Neural crest cell (in vitro differentiated cells): ENCODE measurements at regions not wholly inside any gene's neighbourhood (a gene's known extent, or its start where the extent isn't known, plus 50 kb on each side); places are given as distances from the start of the nearest gene placed in this dataset.

Source experiments
- DNase-seq: peaks from one replicate; pipeline ENCODE4 v3.0.0; 2021; ENCODE audit warnings: low read depth, mixed read lengths, low spot score
- H3K27ac Mint-ChIP-seq: one replicate; pipeline ENCODE4 v1.8.0; 2021; ENCODE audit warnings: mild to moderate bottlenecking, mixed read lengths; ENCODE audit not compliant: unreplicated experiment
- H3K27me3 Mint-ChIP-seq: 2 replicates; pipeline ENCODE4 v1.8.0; 2021; ENCODE audit warnings: low read depth, mild to moderate bottlenecking, mixed read lengths
- H3K36me3 Mint-ChIP-seq: 2 replicates; pipeline ENCODE4 v1.8.0; 2021; ENCODE audit warnings: low read depth, mild to moderate bottlenecking, mixed read lengths
- H3K4me1 Mint-ChIP-seq: 2 replicates; pipeline ENCODE4 v1.8.0; 2021; ENCODE audit warnings: mixed read lengths
- H3K4me3 Mint-ChIP-seq: one replicate; pipeline ENCODE4 v1.8.0; 2021; ENCODE audit warnings: mild to moderate bottlenecking, mixed read lengths
- H3K9me3 Mint-ChIP-seq: 2 replicates; pipeline ENCODE4 v1.8.0; 2021; ENCODE audit warnings: mixed read lengths
- TF ChIP-seq, protein P1 (sequence below): fragments of 200-600 bp; sonication (generic); conservative IDR thresholded peaks from 2 replicates; pipeline ENCODE4 v1.5.0; 2021; ENCODE audit warnings: antibody characterized with exemption, mild to moderate bottlenecking

DNA sequence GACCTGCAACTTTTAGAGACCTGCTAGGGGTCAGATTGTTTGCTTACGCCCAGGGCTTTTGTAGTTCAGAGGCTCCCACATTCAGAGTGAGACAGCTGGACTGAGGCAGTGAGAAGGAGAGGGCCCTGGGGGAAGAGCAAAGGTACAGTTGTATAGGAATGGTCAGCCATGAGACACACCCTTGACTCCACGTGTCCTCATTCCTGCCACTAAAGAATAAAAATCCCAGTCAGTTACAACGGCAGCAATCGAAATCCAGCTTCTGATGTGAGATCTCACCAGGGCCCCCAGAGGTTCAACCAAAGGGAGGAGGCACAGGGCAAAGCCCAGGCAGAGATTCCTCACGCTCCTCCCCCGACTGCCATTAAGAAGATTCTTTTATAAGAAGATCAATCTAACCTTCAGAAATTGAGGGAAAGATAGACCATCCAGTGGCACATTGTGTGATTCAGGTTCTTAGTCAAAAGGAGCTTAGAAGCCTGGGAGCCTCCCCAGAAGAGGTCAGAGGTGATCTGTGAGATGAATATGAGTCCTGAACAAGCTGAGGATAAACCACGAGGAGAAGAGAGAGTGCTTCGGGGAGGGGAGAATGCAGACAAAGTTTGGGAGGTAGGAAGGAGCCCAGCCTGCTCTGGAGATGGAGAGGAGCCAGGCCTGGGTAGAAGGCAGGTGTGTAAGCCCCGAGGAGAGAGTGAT, 317.0 kb downstream of the CYP26B1 start:
- H3K4me3 Mint-ChIP-seq: no peak overlapping the region
- H3K36me3 Mint-ChIP-seq: no peaks in the 10 kb centered on the region
- H3K9me3 Mint-ChIP-seq: no peaks in the 10 kb centered on the region
- no peak for DNase-seq
- H3K27me3 Mint-ChIP-seq: no peaks in the 10 kb centered on the region
- H3K27ac Mint-ChIP-seq: peak overlapping the region; percentile 81
- peaks cover 4% of the 10 kb centered on the region for H3K4me1 Mint-ChIP-seq
- TF ChIP-seq, protein P1, sequence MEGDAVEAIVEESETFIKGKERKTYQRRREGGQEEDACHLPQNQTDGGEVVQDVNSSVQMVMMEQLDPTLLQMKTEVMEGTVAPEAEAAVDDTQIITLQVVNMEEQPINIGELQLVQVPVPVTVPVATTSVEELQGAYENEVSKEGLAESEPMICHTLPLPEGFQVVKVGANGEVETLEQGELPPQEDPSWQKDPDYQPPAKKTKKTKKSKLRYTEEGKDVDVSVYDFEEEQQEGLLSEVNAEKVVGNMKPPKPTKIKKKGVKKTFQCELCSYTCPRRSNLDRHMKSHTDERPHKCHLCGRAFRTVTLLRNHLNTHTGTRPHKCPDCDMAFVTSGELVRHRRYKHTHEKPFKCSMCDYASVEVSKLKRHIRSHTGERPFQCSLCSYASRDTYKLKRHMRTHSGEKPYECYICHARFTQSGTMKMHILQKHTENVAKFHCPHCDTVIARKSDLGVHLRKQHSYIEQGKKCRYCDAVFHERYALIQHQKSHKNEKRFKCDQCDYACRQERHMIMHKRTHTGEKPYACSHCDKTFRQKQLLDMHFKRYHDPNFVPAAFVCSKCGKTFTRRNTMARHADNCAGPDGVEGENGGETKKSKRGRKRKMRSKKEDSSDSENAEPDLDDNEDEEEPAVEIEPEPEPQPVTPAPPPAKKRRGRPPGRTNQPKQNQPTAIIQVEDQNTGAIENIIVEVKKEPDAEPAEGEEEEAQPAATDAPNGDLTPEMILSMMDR: no peak

DNA sequence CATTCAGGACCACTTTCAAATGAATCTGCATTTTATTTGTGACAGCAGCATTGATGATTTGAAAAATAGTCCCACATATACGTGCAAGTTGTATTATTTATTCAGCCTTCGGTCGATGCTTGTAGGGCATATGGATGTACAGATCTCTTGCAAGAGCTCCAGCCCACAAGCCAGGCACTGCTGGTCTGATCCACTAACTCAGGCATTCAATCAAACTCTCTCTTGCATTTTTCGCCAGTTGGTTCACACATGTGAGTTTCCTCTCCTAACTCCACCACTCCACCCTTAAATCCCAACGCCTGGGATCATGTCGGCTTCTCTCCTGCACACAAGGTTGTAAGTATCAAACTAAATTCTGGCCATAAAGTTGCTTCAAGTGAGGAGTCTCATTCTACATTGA, 318.7 kb downstream of the CYP26B1 start:
- H3K36me3 Mint-ChIP-seq: no peaks in the 10 kb centered on the region
- no peak overlapping the region for H3K4me3 Mint-ChIP-seq
- no peaks in the 10 kb centered on the region for H3K27me3 Mint-ChIP-seq
- H3K9me3 Mint-ChIP-seq: peaks cover 4% of the 10 kb centered on the region
- H3K4me1 Mint-ChIP-seq: peaks cover 4% of the 10 kb centered on the region
- TF ChIP-seq, protein P1: no peak
- H3K27ac Mint-ChIP-seq: no peak overlapping the region
- DNase-seq: no peak

DNA sequence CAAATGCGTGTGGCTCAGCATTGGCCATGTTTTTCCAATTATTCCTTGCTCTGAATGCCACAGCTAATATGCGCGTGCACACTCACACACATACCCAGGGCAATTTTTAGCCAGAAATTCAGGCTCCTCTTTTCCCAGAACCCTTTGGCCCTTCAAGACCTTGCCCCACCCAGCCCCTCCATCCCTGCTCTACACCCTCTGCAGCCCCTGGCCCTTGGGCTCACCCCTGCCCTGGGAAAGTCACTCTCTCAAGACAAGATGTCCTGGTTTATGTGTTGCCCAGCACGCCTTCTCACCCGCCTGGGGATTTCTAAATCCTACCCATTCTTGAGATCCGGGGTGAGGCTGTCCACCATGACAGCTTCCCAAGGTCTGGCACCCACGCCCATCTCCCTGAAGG, 319.7 kb downstream of the CYP26B1 start:
- Mint-ChIP-seq H3K36me3 (no peaks in the 10 kb centered on the region), H3K27ac (no peak overlapping the region), H3K4me1 (peaks cover 4% of the 10 kb centered on the region), H3K9me3 (peaks cover 6% of the 10 kb centered on the region), H3K27me3 (no peaks in the 10 kb centered on the region), H3K4me3 (no peak overlapping the region)
- TF ChIP-seq, protein P1: no peak
- DNase-seq: no peak

DNA sequence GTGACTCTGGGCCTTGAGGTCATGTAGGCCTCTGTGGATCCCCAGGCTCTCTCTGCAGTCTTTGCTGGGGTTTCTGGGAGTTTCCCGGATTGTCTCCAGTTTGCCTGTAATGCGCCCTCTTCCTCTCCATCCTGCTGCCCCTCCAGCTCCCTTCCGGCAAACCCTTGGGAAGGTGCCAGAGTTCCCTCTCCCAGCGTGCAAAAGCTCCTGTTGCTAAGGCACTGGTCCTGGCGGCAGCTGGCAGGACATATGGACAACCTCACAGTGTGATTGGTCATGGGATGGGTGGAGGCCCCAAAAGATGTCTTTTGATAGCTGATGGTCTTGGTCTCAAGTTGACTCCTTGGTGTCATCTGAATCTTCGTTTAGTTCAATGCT, 320.1 kb downstream of the CYP26B1 start:
- DNase-seq: no peak
- TF ChIP-seq, protein P1: no peak
- no peaks in the 10 kb centered on the region for H3K27me3 Mint-ChIP-seq
- peaks cover 4% of the 10 kb centered on the region for H3K4me1 Mint-ChIP-seq
- no peak overlapping the region for H3K4me3 Mint-ChIP-seq
- no peaks in the 10 kb centered on the region for H3K36me3 Mint-ChIP-seq
- no peak overlapping the region for H3K27ac Mint-ChIP-seq
- H3K9me3 Mint-ChIP-seq: peaks cover 6% of the 10 kb centered on the region

DNA sequence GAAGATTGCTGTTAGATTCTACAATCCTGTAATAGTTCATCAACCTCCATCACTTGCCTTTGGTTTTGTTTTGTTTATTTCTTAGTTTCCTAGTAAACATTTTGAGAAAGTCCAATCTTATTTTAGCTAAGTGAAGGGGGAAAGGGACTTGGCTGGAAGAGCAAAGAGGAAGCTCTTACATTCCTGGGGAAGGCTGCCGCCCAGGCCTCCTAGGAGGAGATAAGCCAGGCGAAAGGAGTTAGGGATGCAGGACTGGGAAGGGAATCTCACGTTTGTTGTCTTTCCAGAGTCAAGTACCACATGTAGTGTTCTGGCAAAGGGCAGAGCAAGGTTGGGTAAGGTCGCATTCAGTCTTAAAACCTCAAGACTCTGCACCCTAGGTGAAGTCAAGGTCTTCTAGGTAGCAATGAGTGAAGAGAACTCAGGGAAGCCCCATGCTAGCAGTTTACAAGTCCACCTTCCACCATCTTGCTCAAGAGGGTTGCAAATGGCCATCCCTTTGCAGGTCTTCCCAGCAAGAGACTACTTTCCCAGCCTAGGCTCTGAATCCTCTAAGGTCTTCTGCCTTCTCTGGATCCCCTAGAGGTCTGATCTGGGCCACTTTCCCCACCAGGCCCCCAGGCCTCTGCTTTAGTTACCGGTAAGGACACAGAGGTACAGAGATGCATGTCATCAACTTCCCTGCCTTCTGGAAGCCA, 320.7 kb downstream of the CYP26B1 start:
- Mint-ChIP-seq H3K27me3 (no peaks in the 10 kb centered on the region), H3K4me1 (peaks cover 4% of the 10 kb centered on the region), H3K27ac (no peak overlapping the region), H3K9me3 (peaks cover 8% of the 10 kb centered on the region), H3K36me3 (no peaks in the 10 kb centered on the region), H3K4me3 (no peak overlapping the region)
- no peak for DNase-seq
- TF ChIP-seq, protein P1: no peak
